ENCODE measurements at regions not wholly inside any gene's neighbourhood (a gene's known extent, or its start where the extent isn't known, plus 50 kb on each side); places are given as distances from the start of the nearest gene placed in this dataset.

- TF ChIP-seq, protein P1, sequence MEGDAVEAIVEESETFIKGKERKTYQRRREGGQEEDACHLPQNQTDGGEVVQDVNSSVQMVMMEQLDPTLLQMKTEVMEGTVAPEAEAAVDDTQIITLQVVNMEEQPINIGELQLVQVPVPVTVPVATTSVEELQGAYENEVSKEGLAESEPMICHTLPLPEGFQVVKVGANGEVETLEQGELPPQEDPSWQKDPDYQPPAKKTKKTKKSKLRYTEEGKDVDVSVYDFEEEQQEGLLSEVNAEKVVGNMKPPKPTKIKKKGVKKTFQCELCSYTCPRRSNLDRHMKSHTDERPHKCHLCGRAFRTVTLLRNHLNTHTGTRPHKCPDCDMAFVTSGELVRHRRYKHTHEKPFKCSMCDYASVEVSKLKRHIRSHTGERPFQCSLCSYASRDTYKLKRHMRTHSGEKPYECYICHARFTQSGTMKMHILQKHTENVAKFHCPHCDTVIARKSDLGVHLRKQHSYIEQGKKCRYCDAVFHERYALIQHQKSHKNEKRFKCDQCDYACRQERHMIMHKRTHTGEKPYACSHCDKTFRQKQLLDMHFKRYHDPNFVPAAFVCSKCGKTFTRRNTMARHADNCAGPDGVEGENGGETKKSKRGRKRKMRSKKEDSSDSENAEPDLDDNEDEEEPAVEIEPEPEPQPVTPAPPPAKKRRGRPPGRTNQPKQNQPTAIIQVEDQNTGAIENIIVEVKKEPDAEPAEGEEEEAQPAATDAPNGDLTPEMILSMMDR (conservative IDR thresholded peaks at IDR 0.05; ENCODE audit: low read length), result no peak
- no peak for TF ChIP-seq EZH2phosphoT487 (IDR thresholded peaks at IDR 0.05; ENCODE audit: borderline replicate concordance, low read depth, low read length)
These were observed 297.6 kb upstream of the IGFBP3 start for GRCh38 chr7:46218461-46219200.
